HEK293T (cell line): ENCODE measurements at regions not wholly inside any gene's neighbourhood (a gene's known extent, or its start where the extent isn't known, plus 50 kb on each side); places are given as distances from the start of the nearest gene placed in this dataset.

Experiments used
- CTCF ChIA-PET: fragments of 350-600 bp; formaldehyde crosslinking; extraction: SDS; loops from one replicate; lab custom pipeline; 2021; ENCODE audit warnings: antibody characterized with exemption, inconsistent platforms; lab: Yijun Ruan, JAX
- POLR2A ChIA-PET: fragments of 350-600 bp; formaldehyde crosslinking; extraction: SDS; loops from one replicate; lab custom pipeline; 2020; ENCODE audit warnings: antibody characterized with exemption, inconsistent platforms; lab: Yijun Ruan, JAX
- DNase-seq: peaks from one replicate; pipeline ENCODE4 v3.0.0; 2012; ENCODE audit warnings: mixed read lengths; ENCODE audit errors: extremely low spot score
- ARNT ChIP-seq: fragments of 450-650 bp; IDR thresholded peaks from 2 replicates; pipeline ENCODE4 v1.6.1; 2017; ENCODE audit warnings: mild to moderate bottlenecking
- BHLHE40 ChIP-seq: fragments of 450-650 bp; IDR thresholded peaks from 2 replicates; pipeline ENCODE4 v1.6.1; 2016; ENCODE audit warnings: mild to moderate bottlenecking, moderate library complexity, borderline replicate concordance
- CTBP1 ChIP-seq: fragments of 450-650 bp; IDR thresholded peaks from 2 replicates; pipeline ENCODE4 v1.6.1; 2016; ENCODE audit warnings: borderline replicate concordance
- ELF4 ChIP-seq: fragments of 450-650 bp; IDR thresholded peaks from 2 replicates; pipeline ENCODE4 v1.6.1; 2017; ENCODE audit warnings: antibody characterized with exemption
- FOXA1 ChIP-seq: fragments of 450-650 bp; IDR thresholded peaks from 2 replicates; pipeline ENCODE4 v1.6.1; 2016; ENCODE audit warnings: mild to moderate bottlenecking
- FOXK2 ChIP-seq: fragments of 450-650 bp; IDR thresholded peaks from 2 replicates; pipeline ENCODE4 v1.6.1; 2016; ENCODE audit warnings: mild to moderate bottlenecking
- FOXM1 ChIP-seq: fragments of 450-650 bp; IDR thresholded peaks from 2 replicates; pipeline ENCODE4 v1.6.1; 2017; ENCODE audit warnings: mild to moderate bottlenecking, borderline replicate concordance
- HDGF ChIP-seq: fragments of 450-650 bp; IDR thresholded peaks from 2 replicates; pipeline ENCODE4 v1.6.1; 2017; ENCODE audit warnings: antibody characterized with exemption, borderline replicate concordance
- L3MBTL2 ChIP-seq: fragments of 450-650 bp; conservative IDR thresholded peaks from 2 replicates; pipeline ENCODE4 v1.6.1; 2016; ENCODE audit warnings: mild to moderate bottlenecking
- LEF1 ChIP-seq: fragments of 450-650 bp; IDR thresholded peaks from 2 replicates; pipeline ENCODE4 v1.6.1; 2017; ENCODE audit warnings: mild to moderate bottlenecking, borderline replicate concordance
- NFRKB ChIP-seq: fragments of 450-650 bp; IDR thresholded peaks from 2 replicates; pipeline ENCODE4 v1.6.1; 2016; ENCODE audit warnings: mild to moderate bottlenecking, moderate library complexity
- PKNOX1 ChIP-seq: fragments of 450-650 bp; IDR thresholded peaks from 2 replicates; pipeline ENCODE4 v1.6.1; 2016
- SP1 ChIP-seq: fragments of 450-650 bp; IDR thresholded peaks from 2 replicates; pipeline ENCODE4 v1.6.1; 2017
- SUZ12 ChIP-seq: fragments of 450-650 bp; IDR thresholded peaks from 2 replicates; pipeline ENCODE4 v1.6.1; 2016; ENCODE audit warnings: mild to moderate bottlenecking
- TARDBP ChIP-seq: fragments of 450-650 bp; IDR thresholded peaks from 2 replicates; pipeline ENCODE4 v1.6.1; 2016
- ZNF384 ChIP-seq: fragments of 450-650 bp; IDR thresholded peaks from 2 replicates; pipeline ENCODE4 v1.6.1; 2016

GRCh38 chr11:95717314-95717713 lies 72.3 kb downstream of the FAM76B start:
- CTCF ChIA-PET = no interaction called here
- POLR2A ChIA-PET = no interaction called here
- no peak for DNase-seq
- no peak for TF ChIP-seq TARDBP
- no peak for TF ChIP-seq L3MBTL2
- no peak for TF ChIP-seq FOXA1
- no peak for TF ChIP-seq ZNF384
- TF ChIP-seq ELF4 = no peak
- TF ChIP-seq PKNOX1 = no peak
- TF ChIP-seq LEF1 = no peak
- TF ChIP-seq FOXM1 = no peak
- TF ChIP-seq BHLHE40 = no peak
- TF ChIP-seq HDGF = no peak
- no peak for TF ChIP-seq CTBP1
- no peak for TF ChIP-seq SUZ12
- no peak for TF ChIP-seq FOXK2
- no peak for TF ChIP-seq NFRKB
- no peak for TF ChIP-seq ARNT

GRCh38 chr11:95716266-95716665 lies 73.3 kb downstream of the FAM76B start:
- ChIA-PET POLR2A (no interaction called here), CTCF (interaction anchor here (1.7 kb wide), 1 partner anchor 11 kb away, joined by 5 read pairs; no protein-coding TSS in a partner anchor)
- DNase-seq = no peak
- no peak for TF ChIP-seq CTBP1
- no peak for TF ChIP-seq BHLHE40
- no peak for TF ChIP-seq L3MBTL2
- TF ChIP-seq SP1 = no peak
- no peak for TF ChIP-seq FOXA1
- TF ChIP-seq ZNF384 = no peak
- no peak for TF ChIP-seq FOXM1
- TF ChIP-seq SUZ12 = no peak
- no peak for TF ChIP-seq ARNT
- TF ChIP-seq HDGF = no peak

GRCh38 chr11:95715777-95716241 lies 73.8 kb downstream of the FAM76B start:
- CTCF ChIA-PET = interaction anchor here (1.7 to 1.9 kb wide), 2 partner anchors 10 to 561 kb away, joined by 5 read pairs; no protein-coding TSS in a partner anchor
- no peak for TF ChIP-seq TARDBP
- TF ChIP-seq PKNOX1 = no peak
- no peak for TF ChIP-seq NFRKB
- TF ChIP-seq L3MBTL2 = no peak
- no peak for TF ChIP-seq HDGF
- TF ChIP-seq LEF1 = no peak
- no peak for TF ChIP-seq CTBP1
- POLR2A ChIA-PET = no interaction called here
- DNase-seq = no peak

GRCh38 chr11:95714843-95715776 lies 74.5 kb downstream of the FAM76B start:
- no peak for DNase-seq
- POLR2A ChIA-PET = no interaction called here
- TF ChIP-seq FOXA1 = no peak
- no peak for TF ChIP-seq FOXM1
- no peak for TF ChIP-seq ARNT
- no peak for TF ChIP-seq SP1
- no peak for TF ChIP-seq HDGF
- no peak for TF ChIP-seq SUZ12
- TF ChIP-seq L3MBTL2 = no peak
- TF ChIP-seq BHLHE40 = no peak
- no peak for TF ChIP-seq PKNOX1
- TF ChIP-seq LEF1 = no peak
- TF ChIP-seq FOXK2 = no peak
- no peak for TF ChIP-seq ELF4
- no peak for TF ChIP-seq CTBP1
- TF ChIP-seq TARDBP = no peak
- CTCF ChIA-PET = interaction anchor here (1.7 to 1.9 kb wide), 2 partner anchors 10 to 561 kb away, joined by 5 read pairs; no protein-coding TSS in a partner anchor

GRCh38 chr11:95713428-95713827 lies 76.2 kb downstream of the FAM76B start:
- POLR2A ChIA-PET = no interaction called here
- CTCF ChIA-PET = no interaction called here
- DNase-seq = no peak
- TF ChIP-seq ELF4 = no peak
- no peak for TF ChIP-seq SP1
- no peak for TF ChIP-seq NFRKB
- TF ChIP-seq SUZ12 = no peak
- no peak for TF ChIP-seq ZNF384
- no peak for TF ChIP-seq BHLHE40
- TF ChIP-seq L3MBTL2 = no peak
- TF ChIP-seq CTBP1 = no peak
- no peak for TF ChIP-seq PKNOX1
- no peak for TF ChIP-seq LEF1

- DNase-seq = no peak
- ChIA-PET CTCF (no interaction called here), POLR2A (no interaction called here)
- TF ChIP-seq L3MBTL2 (no peak), ARNT (no peak), NFRKB (no peak), PKNOX1 (no peak), BHLHE40 (no peak), HDGF (no peak), FOXM1 (no peak)
These were observed 77.7 kb downstream of the FAM76B start for GRCh38 chr11:95711945-95712221.
